ENCODE measurements at regions not wholly inside any gene's neighbourhood (a gene's known extent, or its start where the extent isn't known, plus 50 kb on each side); places are given as distances from the start of the nearest gene placed in this dataset.
"Not testable (repeated sequence)": the region's sequence is repeated elsewhere in the genome, so short reads cannot be mapped to it uniquely, and the experiment has no call there.

- DNase-seq: no peak
Observed at GRCh38 chr2:195342061-195342460, 315.0 kb upstream of the SLC39A10 start.

GRCh38 chr2:195338856-195339255 lies 318.2 kb upstream of the SLC39A10 start:
- DNase-seq: no peak

- DNase-seq: peak; percentile 29
Observed at GRCh38 chr2:195337597-195337996, 319.4 kb upstream of the SLC39A10 start.

GRCh38 chr2:195333869-195334268 lies 323.2 kb upstream of the SLC39A10 start:
- DNase-seq: no peak

GRCh38 chr2:195331966-195332365 lies 325.1 kb upstream of the SLC39A10 start:
- DNase-seq: no peak

GRCh38 chr2:195331129-195331528 lies 325.9 kb upstream of the SLC39A10 start:
- DNase-seq: no peak

- DNase-seq: peak; percentile 39
Observed at GRCh38 chr2:195330513-195330956, 326.5 kb upstream of the SLC39A10 start.

- DNase-seq: not testable (repeated sequence)
Observed at GRCh38 chr2:195329784-195330183, 327.2 kb upstream of the SLC39A10 start.

- no peak for DNase-seq
Observed at GRCh38 chr2:195326537-195326936, 330.5 kb upstream of the SLC39A10 start.

- peak; percentile 23 for DNase-seq
Observed at GRCh38 chr2:195322324-195322723, 334.7 kb upstream of the SLC39A10 start.

GRCh38 chr2:195320413-195320973 lies 336.5 kb upstream of the SLC39A10 start:
- no peak for DNase-seq

- no peak for DNase-seq
Observed at GRCh38 chr2:195319548-195320412, 337.2 kb upstream of the SLC39A10 start.

- DNase-seq: no peak
Observed at GRCh38 chr2:195319112-195319460, 337.9 kb upstream of the SLC39A10 start.

GRCh38 chr2:195318440-195319111 lies 338.4 kb upstream of the SLC39A10 start:
- DNase-seq: peak; percentile 55

- no peak for DNase-seq
Observed at GRCh38 chr2:195317550-195317949, 339.5 kb upstream of the SLC39A10 start.

GRCh38 chr2:195316486-195316885 lies 340.5 kb upstream of the SLC39A10 start:
- no peak for DNase-seq

GRCh38 chr2:195313962-195314361 lies 343.1 kb upstream of the SLC39A10 start:
- DNase-seq: no peak

- no peak for DNase-seq
Observed at GRCh38 chr2:195312662-195313061, 344.4 kb upstream of the SLC39A10 start.

- no peak for DNase-seq
Observed at GRCh38 chr2:195308163-195308562, 348.9 kb upstream of the SLC39A10 start.

- DNase-seq: no peak
Observed at GRCh38 chr2:195307751-195308150, 349.3 kb upstream of the SLC39A10 start.

GRCh38 chr2:195304310-195304709 lies 352.7 kb upstream of the SLC39A10 start:
- DNase-seq: no peak

- DNase-seq: no peak
Observed at GRCh38 chr2:195300631-195301030, 356.4 kb upstream of the SLC39A10 start.

GRCh38 chr2:195299600-195299999 lies 357.4 kb upstream of the SLC39A10 start:
- no peak for DNase-seq

GRCh38 chr2:195296490-195296889 lies 360.5 kb upstream of the SLC39A10 start:
- DNase-seq: no peak

Data from NCI-H146 (cell line).